NCI-H82 treated with DMSO at 0.1 percent for 48 hours (cell line): ENCODE measurements at regions not wholly inside any gene's neighbourhood (a gene's known extent, or its start where the extent isn't known, plus 50 kb on each side); places are given as distances from the start of the nearest gene placed in this dataset.

Experiments
- DNase-seq: peaks from one replicate; lab custom pipeline; 2025; ENCODE audit not compliant: unreplicated experiment; lab: John Stamatoyannopoulos, UW

GRCh38 chr2:12965540-12966269 is 249.0 kb downstream of the TRIB2 start:
- DNase-seq, result no peak

DNA sequence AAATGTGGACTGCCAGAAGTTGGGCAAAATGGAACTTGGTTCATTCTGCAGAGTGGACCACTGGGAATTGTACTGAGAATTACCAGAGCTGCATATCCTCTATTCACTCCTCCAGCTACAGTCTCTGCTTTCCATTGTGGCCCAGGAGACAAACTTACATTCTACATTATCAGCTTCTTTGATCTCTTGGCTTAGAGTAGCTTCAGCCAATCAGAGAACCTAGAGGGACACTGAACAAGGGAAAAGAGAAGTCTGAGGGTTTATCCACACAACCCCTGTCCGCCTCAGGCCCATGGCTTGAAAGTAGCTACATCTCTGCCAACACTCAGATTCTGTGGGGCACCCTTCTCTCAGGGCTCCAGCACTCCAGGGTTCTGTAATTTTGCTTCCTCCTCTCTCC is 251.1 kb downstream of the TRIB2 start:
- DNase-seq, result no peak

- DNase-seq, result no peak
These were observed 251.7 kb downstream of the TRIB2 start for GRCh38 chr2:12968399-12968798.

DNA sequence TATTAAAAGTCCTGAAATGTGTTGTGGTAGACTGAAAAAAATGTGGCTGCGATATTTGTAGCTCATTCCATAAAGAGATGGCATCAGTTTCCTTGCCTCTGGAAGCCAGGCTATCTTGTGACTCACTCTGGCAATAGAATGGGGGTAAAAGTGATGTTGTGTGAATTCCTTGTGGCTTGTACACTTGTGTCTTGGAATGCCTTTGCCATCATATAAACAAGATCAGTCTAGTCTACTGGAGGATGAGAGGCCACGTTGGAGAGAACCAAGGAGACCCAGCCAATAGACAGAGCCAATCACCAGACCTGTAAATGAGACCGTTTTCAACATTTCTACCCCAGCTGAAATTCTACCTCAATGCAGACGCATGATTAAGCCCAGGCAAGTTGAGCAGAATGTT is 254.1 kb downstream of the TRIB2 start:
- no peak for DNase-seq

- DNase-seq, result no peak
These were observed 255.0 kb downstream of the TRIB2 start for GRCh38 chr2:12971581-12972365.

- DNase-seq, result no peak
These were observed 261.5 kb downstream of the TRIB2 start for GRCh38 chr2:12978066-12978835.

GRCh38 chr2:12979066-12979465 is 262.3 kb downstream of the TRIB2 start:
- no peak for DNase-seq

DNA sequence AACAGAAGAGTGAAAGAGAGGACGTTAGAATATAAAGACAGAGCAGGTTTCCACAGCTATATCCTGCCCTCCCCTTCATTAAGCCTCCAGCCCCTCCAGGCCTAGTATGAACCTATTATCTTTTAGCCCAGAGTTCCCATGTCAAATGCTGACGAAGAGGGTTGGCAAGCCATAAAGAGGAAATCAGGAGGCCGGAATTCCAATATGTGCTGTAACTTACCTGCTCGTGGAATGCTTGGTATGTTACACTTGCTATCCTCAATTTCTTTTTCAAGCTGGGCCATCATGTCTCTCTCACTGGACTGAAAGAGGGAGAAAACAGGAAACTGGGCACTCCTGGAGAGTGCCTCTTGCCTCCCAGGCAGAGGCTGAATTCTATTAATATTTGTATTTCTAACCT is 264.1 kb downstream of the TRIB2 start:
- no peak for DNase-seq

DNA sequence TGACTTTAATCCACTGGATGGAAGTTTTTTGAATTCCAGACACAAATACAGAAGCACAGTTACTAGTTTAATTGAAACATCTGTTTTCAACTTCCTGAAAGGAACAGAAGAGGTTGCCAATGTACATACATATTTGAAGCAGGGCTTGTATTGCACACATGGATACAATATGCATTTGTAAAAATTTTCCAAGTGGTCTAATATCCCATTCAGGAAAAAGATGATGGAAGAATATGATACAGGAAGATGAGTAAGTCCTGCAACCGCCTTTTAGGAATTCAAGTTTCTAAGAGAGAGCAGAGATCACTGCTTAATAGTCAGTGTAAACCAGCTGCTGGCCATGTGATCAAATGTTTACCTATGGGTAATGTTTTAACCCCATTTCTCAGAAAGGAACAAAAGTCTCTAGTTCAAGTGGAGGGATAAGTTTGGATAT is 265.4 kb downstream of the TRIB2 start:
- DNase-seq, result no peak

DNA sequence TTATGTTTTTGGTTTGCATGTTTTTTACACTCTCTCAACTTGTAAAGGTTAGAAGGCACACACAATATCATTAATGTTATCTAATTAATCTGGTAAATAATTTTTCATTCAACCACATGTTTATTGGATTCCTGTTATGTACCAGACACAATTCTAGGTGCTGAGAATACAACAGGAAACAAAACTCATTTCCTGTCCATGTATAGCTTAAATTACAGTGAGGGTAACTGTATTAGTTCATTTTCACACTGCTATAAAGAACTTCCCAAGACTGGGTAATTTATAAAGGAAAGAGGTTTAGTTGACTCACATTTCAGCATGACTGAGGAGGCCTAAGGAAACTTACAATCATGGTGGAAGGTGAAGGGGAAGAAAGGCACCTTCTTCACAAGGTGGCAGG is 270.5 kb downstream of the TRIB2 start:
- DNase-seq, result no peak

GRCh38 chr2:12988279-12988678 is 271.5 kb downstream of the TRIB2 start:
- no peak for DNase-seq

DNA sequence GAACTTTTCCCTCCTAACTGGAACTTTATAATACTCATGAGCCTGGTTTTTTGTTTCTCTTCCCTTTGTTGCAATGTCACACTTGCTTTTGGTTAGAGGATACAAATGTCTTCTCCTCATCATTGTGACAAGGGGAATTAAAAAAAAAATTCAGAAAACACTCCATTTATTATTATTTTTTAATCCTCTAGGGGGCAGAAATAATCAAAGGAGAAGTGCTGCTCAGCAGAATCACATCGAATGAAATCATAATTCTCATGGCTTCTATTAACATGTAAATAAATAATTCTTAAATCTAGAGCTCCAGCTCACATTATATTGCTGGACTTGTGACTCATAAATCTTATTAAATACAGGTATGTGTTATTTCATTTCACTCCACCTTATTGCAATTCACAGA is 273.8 kb downstream of the TRIB2 start:
- no peak for DNase-seq

- no peak for DNase-seq
These were observed 281.9 kb downstream of the TRIB2 start for GRCh38 chr2:12998685-12999084.

- DNase-seq, result no peak
These were observed 284.1 kb downstream of the TRIB2 start for GRCh38 chr2:13000664-13001363.

GRCh38 chr2:13001408-13001807 is 284.7 kb downstream of the TRIB2 start:
- no peak for DNase-seq

DNA sequence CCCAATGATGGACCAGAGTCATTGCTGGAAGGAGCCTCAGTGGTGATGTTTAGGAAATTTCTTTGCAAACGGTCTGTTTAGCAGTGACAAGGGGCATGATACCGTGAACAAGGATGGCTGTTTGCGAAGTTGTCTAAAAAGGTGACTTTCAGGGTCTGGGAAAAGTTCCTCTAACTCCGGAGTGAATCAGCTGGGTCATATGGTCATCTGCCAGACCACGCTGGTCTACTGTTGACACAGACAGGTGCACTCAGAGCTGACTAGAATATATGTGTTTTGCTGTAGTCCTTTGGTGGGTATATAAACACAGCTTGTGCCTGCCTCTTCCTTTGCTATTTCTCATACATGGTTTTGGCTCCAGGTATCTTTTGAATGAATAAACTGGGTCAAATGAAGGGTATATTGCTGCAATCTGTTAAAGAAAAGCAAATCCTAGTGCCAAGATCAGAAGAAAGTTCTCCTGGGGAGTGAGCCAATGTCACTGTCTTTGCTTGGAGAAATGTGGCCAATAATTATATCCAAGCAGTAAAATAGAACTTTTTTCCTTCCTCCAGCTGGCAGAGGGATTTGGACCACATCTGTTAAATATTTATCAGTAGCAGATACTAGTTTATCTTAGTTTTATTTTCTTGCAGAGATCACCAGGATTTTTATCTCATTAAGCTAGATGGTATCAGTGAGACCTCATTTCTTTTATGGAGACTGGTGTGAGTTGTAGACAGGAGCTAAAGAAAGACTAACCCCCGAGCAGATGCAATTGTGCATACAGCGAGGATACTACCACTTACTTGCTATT is 286.0 kb downstream of the TRIB2 start:
- no peak for DNase-seq

- DNase-seq, result no peak
These were observed 286.8 kb downstream of the TRIB2 start for GRCh38 chr2:13003500-13003899.

- DNase-seq, result no peak
These were observed 288.3 kb downstream of the TRIB2 start for GRCh38 chr2:13005048-13005447.

GRCh38 chr2:13005761-13006335 is 289.1 kb downstream of the TRIB2 start:
- no peak for DNase-seq

GRCh38 chr2:13006426-13006825 is 289.7 kb downstream of the TRIB2 start:
- DNase-seq, result no peak
